Activated CD4-positive, alpha-beta T cell treated with anti-CD3 and anti-CD28 coated beads, Interleukin-2, amount 50 U/mL, for 4 hours (primary cell): ENCODE measurements at regions not wholly inside any gene's neighbourhood (a gene's known extent, or its start where the extent isn't known, plus 50 kb on each side); places are given as distances from the start of the nearest gene placed in this dataset.

ENCODE experiments used
- DNase-seq, 2 experiments: peaks; one replicate each; pipeline ENCODE4 v3.0.0-alpha.2; 2020

DNA sequence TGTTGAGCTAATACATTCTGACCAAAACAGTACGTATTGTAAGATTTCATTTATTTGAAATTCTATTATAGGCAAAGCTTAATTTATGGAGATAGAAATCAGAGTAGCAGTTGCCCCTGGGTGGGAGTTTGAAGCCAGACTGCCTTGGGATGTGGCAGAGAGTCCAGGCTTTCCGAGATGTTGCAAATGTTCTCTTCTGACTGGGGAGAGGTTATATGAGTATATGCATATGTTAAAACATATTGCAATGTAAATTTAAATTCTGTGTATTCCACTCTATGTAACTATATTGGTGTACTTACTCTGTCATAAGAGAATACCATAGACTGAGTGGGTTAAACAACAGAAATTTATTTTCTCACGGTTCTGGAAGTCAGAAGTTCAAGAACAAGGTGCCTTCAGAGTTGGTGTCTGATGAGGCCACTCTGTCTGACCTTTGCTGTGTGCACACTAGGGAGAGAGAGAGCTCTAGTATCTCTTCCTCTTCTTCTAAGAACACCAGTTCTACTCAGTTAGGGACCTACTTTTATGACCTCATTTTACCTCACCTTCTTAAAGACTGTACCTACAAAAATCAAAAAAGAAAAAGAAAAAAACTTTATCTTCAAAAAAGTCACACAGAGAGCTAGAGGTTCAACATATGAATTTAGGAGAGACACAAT is 299.3 kb upstream of the HS3ST1 start:
- DNase-seq: no peak

DNA sequence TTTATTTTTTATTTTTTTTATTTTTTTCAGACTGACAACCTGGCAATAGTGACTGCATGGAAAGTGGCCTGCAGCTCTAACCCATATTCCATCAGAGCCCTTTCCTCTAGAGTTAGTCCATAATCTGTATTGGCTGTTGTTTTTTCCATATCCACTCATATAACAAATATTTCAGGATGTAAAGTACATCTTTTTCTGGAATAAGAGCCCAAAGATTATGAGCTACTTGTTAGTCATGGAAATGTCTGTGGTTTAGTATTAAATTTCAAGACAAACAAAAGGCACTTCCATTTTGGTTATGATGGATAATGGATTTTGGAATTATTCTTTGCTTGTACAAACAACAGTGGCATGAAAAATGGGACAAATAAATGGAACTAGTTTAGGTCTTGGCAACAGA is 296.0 kb upstream of the HS3ST1 start:
- DNase-seq: no peak

DNA sequence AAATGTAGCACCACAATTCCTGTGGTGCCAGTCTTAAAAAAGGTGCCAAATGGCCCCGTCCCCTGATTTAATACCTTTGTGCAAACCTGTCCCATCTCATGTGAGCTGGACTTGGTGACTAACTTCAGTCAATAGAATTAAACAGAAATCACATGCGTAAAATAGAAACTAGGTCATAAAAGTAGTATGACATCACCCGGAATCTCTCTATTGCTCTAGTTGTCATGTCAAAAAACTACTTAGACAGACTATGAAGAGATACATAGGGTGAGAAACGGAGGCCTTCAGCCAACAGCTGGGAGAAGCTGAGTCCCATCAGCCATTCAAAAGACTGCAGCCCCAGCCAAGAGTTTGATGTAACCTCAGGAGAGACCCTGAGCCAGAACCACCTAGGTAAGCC is 293.5 kb upstream of the HS3ST1 start:
- no peak for DNase-seq

DNA sequence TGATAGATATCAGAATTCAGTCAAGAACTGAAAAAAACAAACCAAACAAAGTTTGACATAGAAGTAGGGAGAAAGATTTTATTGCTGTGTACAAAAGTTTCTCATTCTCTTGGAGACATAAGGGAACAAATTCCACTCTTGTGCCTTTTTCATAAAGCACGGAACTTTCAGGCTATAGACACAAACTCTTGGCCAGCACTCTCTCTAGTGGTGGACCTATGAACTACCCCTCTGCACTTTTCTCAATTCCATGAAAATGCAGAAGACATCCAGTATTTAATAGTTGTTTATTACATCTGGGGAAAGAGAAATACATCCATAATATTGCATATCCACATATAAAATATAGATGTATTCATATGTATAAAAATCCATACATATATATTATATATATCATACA is 291.6 kb upstream of the HS3ST1 start:
- no peak for DNase-seq

DNA sequence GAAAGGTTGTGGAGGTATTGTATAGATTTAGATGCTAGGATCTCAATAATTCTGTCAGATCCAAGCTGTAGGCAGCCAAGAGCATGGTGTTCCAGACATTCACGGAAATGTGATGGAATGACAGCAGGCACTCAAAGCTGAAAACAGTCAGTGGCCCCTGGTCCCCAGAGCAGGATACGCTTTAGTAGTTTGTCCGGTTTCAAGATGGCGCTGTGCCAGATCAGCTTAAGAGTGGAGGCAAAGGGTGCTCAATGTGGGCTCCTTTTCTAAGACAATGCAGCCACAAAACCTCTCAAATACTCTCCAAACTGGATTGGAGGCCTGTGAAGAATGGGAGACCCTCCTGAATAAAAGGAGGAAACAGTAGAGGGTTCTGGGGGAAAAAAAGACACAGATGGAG is 291.2 kb upstream of the HS3ST1 start:
- no peak for DNase-seq

DNA sequence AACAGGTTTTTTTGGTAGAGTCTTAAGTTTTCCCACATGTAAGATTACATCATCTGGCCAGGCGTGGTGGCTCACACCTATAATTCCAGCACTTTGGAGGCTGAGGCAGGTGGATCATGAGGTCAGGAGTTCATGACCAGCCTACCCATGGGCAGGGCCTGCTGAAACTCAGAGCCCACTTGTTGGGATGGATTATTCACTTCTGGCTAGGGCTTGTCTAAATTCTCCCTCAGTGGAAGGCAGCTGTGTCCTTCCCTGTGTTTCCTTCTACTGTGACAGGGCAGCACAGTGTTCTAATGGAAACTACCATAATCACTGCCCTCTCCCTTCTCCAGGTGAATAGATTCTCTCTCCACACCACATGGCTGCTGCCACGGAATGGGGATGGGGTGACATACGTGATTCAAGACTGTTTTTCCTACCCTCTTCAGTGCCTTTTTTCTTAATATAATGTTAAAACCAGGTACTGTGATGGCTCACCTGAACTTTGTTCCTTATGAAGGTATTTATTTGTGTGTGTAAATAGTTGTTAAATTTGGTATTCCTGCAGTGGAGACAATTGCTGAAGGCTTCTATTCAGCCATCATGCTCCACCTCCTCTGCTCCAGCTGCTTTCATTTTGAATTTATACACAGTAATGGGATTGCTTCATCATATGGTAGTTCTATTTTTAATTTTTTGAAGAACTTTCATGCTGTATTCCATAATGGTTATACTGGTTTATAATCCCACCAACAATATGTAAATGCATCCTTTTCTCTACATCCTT is 287.2 kb upstream of the HS3ST1 start:
- no peak for DNase-seq

DNA sequence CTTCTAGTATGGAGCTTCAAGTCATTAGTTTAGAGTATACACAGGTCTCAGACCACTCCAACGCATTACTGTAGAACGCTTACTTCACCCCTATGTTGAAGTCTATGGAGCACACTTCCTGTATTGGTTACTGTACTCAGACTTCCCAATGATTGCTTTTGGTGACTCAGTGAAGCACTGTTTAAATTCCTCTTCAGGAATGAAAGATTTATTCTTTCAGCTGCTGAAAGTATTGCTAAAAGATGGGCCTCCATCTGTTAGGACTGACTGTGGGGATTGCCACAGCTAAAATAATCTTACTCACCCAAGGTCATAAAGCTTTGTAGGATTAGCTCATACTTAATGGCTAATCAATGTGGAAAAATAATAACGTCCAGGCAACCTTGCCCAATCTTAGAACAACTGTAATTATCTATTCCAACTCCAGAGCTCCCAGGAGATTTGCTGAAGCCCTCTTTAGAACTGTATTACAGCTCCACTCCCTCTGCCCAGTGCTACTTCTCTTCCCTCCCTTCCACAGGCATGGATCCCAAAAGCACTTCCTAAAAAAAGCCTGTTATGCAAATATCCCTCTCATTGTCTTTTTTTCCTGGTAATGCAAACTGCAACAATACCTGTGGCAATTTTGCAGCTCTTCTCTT is 281.9 kb upstream of the HS3ST1 start:
- DNase-seq: no peak

DNA sequence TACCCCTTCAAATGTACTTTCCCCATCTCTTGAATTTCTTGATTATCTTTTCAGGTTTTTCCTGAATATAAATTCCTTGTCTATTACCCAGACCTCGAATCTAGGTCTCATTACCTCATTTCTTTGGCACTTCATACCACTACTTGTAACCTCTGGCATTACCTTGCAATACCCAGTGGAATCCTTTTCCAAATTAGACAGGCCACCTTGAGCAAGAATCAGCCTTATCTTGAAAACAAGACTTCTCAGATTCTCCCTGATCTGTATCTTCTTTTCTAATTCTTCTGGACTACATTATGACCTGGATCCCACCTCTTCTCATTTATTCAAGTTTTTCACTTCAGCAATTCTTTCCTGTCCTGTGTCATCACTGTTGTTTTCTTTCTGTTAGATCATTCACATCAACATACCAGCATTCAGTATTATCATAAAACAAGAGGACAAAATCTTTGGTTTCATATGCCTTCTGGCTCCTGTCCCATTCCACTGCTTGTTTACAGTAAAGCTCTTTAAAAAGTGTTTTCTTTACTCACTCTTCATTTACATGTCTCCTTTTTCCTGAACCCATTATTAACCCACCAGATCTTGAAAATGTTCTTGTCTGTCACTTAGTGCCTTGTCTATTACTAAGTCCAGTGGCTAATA is 275.6 kb upstream of the HS3ST1 start:
- no peak for DNase-seq

DNA sequence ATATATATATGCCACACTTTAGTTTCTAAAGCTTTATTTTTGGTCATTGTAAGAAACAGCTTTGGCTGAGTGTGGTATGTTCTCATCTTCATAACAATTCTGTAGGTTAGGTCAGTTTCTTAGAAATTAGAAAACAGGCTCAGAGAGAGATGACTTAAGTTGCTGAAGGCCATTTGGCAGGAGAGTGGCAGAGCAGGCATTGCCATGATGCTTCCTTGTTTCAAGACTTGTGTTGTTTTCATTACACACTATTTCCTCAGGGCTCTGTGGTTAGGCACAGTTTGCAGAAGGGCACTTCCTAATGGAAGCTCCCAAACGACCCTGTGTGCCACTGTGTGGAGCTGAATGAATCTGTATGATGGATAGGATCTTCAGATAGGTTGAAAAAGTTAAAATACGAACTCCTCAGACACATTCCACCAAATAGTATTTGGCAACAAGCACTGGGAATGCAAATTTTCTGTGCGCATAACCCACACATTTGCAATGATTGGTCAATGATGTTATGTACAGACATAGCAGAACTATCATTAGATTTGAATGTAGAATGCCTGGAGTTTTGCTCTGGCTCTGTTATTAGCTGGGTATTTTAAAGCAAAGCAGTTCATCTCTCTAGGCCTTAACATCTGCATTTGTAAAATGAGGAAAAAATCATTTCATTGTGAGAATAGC is 274.3 kb upstream of the HS3ST1 start:
- no peak for DNase-seq

DNA sequence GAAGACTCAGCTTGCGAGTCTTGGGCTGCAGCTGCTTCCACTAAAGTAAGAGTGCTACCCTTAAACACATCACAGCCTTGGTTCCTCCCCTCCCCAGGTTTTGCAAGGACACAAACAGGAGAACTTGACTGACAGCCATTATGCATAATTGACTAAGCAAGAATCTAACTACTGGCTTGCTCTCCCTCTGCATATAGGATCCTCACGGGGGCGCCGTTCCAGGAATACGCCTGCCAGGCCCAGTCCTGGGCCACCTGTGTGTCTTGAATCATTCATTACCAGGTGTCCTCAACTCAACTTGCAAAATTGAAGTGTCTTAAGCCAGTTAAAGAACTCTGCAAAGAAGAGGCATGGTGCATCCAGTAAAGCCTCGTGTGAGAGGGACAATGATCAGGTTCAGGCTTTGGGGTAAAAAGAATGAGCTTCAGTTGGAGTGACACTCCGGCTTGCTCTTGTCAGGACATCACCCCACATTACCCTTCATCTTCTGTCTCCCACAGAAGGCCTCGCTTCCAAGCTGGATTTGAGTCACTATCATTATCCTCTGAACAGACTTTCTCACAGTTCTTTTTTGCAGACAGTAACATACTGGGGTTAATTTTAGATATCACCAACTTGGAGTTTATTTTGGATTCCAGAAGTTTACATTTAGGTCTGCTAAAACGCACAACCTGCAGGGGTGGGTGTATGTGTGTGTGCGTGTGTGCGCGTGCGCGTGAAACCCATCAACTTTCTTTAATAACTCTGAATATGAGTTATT is 273.5 kb upstream of the HS3ST1 start:
- no peak for DNase-seq

DNA sequence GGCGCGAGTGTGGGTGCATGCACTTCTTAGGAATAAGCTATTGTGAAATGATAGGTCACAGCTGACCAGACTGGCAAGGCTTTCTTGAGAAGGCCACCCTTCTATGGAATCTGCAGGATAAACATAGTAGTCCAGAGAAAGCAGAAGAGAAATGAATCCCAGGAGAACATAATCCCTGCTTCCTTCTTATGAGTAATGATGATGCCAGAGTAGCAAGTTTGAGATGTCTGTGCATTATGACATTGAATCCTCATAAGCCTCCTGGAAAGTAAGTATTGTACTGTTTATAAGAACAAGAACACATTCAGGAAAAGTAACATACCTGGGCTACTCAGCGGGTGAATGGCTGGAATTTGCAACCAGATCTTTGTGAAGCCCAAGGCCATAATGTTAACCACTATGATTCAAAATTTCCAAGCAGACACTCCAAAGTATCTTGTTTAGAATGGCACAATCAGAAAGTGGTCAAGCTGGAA is 272.1 kb upstream of the HS3ST1 start:
- DNase-seq: no peak

DNA sequence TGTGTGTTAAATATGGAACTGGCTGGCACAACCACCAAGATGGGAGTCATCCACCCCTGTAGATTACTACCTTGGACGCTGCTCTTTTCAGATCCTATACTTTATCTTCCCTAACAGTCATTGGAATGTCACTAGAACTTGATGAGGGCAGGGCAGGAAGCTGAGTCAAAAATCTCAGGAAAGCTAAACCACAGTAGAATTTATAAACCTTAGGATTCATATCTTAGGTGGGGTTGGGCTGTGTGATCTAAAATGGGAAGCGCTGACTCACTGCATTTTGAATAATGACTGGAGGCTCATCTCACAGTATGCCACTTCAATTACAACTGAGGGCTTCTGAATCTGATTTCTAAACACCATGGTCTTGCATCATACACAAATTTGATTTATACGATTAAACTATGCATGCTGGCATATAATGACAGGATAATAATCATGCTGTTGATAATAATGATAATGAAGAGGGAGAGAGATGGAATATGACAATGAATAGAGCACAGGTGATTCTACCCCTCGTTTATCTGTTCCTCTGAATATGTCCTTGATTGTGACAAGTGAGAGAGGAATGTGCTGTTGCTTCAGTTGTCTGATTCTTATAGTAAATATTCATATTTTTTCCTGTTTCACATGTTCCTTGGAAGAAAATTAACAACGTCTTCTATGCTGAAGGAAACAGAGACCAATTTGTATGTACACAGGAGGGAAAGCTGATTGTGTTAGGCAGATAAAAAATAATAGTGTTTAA is 270.3 kb upstream of the HS3ST1 start:
- DNase-seq: no peak

DNA sequence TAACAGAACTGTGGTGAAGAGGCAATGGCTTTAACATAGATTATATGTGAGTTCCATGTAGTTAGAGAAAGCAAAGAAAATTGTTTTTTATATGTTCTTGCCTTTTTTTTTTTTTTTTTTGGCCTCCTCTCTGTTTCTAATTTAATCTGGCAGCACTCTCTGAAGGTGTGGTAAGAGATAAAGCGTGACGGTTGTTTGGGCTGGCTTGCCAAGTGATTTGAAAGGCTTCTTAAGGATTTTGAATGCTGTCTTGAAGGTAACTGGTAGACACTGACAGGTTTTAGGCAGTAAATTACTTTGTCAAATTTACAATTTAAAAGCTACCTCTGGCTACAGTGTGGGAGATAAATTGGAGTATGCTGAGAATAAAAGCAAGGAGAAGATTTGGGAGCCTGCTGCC is 269.3 kb upstream of the HS3ST1 start:
- no peak for DNase-seq

DNA sequence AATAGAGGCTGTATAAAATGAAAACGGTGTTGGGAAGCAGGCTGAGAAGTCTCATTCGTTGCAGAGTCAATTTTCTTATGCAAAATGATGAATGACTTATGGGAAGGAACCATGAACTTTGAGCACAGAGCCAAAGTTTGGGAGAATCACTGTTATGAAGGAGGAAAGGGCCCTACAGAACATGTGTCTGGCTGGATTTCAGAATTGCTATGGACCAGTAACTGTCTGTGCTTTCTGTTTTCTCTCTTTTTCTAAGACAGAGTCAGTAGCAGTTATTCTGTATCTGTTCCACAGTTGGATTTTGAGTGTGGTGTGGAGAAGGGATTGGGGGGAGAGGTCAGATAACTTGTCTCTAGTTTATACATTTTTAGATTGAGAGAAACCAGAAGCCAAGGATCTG is 265.0 kb upstream of the HS3ST1 start:
- DNase-seq: no peak

DNA sequence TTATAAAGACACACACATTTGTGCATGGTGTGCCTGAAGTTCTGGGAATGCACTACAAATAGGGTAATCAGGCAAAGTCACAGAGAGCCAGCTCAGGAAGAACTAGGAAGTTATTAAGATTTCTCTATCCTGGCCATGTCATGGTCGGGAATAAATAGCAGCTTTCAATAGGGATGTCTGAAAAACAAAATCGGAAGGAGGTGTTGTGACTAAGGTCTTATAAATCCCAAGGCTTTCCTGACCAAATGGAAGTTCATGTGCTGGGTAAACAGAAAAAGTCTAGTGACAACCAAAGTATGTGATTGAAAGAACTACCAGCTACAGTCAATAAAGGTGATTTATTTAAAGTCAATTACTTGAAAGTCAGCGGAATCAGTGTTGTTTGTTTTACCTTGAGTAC is 262.5 kb upstream of the HS3ST1 start:
- no peak for DNase-seq

DNA sequence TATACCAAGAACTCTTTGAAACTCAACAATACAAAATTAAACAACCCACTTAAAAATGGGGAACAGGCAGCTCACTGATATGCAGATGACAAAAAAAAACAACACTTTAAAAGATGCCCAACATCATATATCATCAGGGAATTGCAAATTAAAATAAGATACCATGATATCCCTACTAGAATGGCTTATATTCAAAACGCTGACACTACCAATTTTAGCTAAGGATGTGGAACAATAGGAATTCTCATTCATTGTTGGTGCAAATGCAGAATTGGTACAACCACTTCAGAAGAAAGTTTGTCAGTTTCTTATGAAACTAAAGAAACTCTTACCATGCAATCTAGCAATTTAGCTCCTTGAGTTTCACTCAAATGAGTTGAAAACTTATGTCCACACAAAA is 259.0 kb upstream of the HS3ST1 start:
- DNase-seq: no peak

DNA sequence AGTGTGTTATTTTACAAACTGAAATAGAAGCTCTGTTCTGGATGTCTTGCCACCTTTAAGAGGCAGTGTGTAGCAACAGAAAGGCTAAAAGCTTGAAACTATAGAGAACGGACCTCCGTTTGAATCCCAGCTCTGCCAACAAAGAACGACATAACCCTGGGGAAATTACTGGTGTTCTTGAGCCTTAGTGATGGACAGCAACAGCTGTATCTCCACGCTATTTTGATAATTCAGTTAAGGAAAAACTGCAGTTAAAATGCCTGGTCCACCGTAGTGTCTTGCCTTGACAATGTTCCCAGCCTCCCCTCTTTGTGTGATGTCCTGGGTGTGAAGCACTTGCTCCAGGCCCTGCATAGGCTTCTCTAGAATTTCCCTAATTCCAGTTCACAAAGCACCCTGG is 256.8 kb upstream of the HS3ST1 start:
- DNase-seq: no peak

DNA sequence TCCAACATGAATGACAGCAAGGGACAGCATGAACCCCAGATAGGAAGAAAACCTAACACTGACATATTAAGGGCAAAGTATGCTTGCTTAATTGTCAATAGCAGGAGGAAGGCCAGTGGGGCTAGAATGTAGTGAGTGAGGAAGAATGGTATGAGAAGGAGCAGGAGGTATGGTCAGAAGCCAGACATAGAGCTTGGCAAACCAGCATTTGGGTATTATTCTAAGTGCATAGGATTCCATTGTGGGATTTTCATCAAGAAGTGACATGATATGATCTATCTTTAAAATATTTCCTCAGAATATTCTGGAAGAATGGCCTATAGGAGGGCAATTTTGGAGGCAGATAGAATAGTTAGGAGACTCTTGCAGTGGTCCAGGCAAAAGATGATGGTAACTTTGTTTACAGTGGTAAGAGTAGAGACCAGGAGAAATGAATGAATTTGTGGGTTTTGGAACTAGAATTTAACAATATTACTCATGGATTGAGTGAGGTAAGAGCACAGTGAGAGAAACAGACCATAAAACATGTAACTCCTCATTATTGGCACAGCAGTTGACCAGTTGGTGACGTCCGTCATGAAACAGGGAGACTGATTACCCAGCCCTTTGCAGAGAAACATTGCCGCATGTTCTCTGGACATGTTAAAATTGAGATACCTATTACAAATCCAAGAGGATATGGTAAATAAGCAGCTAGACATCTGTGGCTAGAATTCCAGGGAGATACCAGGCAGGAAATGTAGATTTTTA is 246.5 kb upstream of the HS3ST1 start:
- no peak for DNase-seq

DNA sequence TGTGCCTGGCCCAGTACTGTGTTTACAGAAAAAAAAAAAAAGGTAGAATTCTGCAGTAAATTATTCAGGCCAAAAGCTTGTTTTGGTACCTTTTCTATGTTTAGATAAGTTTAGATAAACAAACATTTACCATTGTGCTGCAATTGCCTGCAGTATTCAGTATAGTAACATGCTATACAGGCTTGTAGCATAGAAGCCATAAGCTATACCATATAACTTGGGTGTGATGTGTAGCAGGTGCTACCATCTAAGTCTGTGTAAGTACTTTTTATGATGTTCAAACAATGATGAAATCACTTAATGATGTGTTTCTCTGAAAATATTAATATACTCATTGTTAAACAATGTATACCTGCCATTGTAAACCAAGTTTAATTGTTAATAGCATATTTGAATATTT is 241.6 kb upstream of the HS3ST1 start:
- no peak for DNase-seq

DNA sequence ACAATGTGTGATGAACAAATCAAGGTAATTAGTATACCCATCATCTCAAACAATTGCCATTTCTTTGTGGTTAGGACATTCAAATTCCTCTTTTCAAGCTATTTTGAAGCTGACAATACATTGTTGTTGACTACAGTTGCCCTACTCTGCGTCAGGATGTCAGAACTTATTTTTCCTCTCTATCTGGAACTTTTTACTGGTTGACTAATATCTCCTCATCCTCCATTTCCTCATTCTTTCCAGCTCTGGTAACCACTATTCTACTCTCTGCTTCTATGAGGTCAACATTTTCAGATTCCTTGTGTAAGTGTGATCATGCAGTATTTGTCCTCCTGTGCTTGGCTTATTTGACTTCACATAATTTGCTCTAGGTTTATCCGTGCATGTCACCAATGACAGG is 240.5 kb upstream of the HS3ST1 start:
- DNase-seq: no peak

DNA sequence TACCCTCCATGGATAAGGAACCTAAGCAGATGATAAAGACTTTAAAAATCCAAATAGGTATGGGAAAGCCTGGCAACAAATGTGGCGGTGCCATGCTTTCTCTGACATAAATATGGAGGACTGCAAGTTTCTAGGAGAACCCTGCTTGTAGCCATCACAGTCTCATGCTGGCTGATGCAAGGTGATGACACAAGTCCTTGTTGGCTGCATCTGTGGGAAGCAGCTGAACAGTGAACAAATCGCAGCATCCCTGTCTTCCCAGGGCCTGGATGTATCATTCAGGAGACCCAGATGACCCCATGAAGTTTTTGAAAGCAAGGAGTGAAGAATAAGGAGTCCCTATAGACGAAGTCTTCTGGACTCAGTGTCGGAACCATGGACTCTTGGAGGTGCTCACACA is 234.4 kb upstream of the HS3ST1 start:
- DNase-seq: no peak
